Uterus (tissue), 3 donors: ENCODE measurements at regions not wholly inside any gene's neighbourhood (a gene's known extent, or its start where the extent isn't known, plus 50 kb on each side); places are given as distances from the start of the nearest gene placed in this dataset.

ENCODE experiments used
- DNase-seq, 2 donors: peaks; one replicate each; pipeline ENCODE4 v3.0.0-alpha.2; 2019 to 2020
- H3K27ac ChIP-seq, 2 donors: fragments of 200-600 bp; sonication (generic); 1 replicate in 1 of 2; 2 replicates in 1 of 2; pipeline ENCODE4 v1.5.1; 2016 to 2018
- H3K27me3 ChIP-seq, 2 donors: fragments of 200-600 bp; sonication (generic); one replicate each; pipeline ENCODE4 v1.5.1; 2018 to 2019; ENCODE audit warnings: control low read depth in 1 of 2
- H3K36me3 ChIP-seq, 2 donors: fragments of 200-600 bp; sonication (generic); one replicate each; pipeline ENCODE4 v1.5.1; 2019; ENCODE audit warnings: control low read depth in 1 of 2
- H3K4me1 ChIP-seq, 2 donors: fragments of 200-600 bp; sonication (generic); one replicate each; pipeline ENCODE4 v1.5.1; 2018 to 2019; ENCODE audit warnings: control low read depth in 1 of 2
- H3K4me3 ChIP-seq, 2 donors: fragments of 200-600 bp; sonication (generic); 1 replicate in 1 of 2; 2 replicates in 1 of 2; pipeline ENCODE4 v1.5.1; 2018 to 2019; ENCODE audit warnings: mild to moderate bottlenecking in 1 of 2
- H3K9me3 ChIP-seq, 2 donors: fragments of 200-600 bp; sonication (generic); one replicate each; pipeline ENCODE4 v1.5.1; 2019; ENCODE audit warnings: control low read depth in 1 of 2
- POLR2A ChIP-seq, 2 donors: fragments of 450-650 bp; IDR thresholded peaks; one replicate each; pipeline ENCODE4 v1.6.1; 2016; ENCODE audit warnings: antibody characterized with exemption in 2 of 2, mild to moderate bottlenecking in 1 of 2, moderate library complexity in 1 of 2
- intact Hi-C: fragments of 100-400 bp; cut with DNase I; formaldehyde crosslinking; loops from one replicate; pipeline ENCODE4 v1.15.1; 2023; ENCODE audit warnings: low total_unique reads
- TF ChIP-seq, protein P1 (sequence below), 4 experiments: fragments of 200-600 bp in 2 of 4; fragments of 450-650 bp in 2 of 4; sonication (generic) in 2 of 4; IDR thresholded peaks; one replicate each; pipeline ENCODE4 v1.5.1; 2016 to 2019; ENCODE audit warnings: antibody characterized with exemption in 4 of 4, mild to moderate bottlenecking in 2 of 4, moderate library complexity in 1 of 4
- donor health status: DM: yes; HTN: yes; CAD: no.

GRCh38 chr13:51027644-51028043 lies 83.4 kb downstream of the C13orf42 start:
- TF ChIP-seq, protein P1, sequence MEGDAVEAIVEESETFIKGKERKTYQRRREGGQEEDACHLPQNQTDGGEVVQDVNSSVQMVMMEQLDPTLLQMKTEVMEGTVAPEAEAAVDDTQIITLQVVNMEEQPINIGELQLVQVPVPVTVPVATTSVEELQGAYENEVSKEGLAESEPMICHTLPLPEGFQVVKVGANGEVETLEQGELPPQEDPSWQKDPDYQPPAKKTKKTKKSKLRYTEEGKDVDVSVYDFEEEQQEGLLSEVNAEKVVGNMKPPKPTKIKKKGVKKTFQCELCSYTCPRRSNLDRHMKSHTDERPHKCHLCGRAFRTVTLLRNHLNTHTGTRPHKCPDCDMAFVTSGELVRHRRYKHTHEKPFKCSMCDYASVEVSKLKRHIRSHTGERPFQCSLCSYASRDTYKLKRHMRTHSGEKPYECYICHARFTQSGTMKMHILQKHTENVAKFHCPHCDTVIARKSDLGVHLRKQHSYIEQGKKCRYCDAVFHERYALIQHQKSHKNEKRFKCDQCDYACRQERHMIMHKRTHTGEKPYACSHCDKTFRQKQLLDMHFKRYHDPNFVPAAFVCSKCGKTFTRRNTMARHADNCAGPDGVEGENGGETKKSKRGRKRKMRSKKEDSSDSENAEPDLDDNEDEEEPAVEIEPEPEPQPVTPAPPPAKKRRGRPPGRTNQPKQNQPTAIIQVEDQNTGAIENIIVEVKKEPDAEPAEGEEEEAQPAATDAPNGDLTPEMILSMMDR (IDR thresholded peaks at IDR 0.05), result no peak
- TF ChIP-seq POLR2A (IDR thresholded peaks at IDR 0.05), result no peak

GRCh38 chr13:51026016-51026415 lies 85.1 kb downstream of the C13orf42 start:
- intact Hi-C loops, result no loop called here
- no peak for TF ChIP-seq POLR2A (IDR thresholded peaks at IDR 0.05)
- TF ChIP-seq, protein P1 (IDR thresholded peaks at IDR 0.05), result no peak

More at GRCh38 chr13:51027644-51028043, 83.4 kb downstream of the C13orf42 start:
- H3K27ac ChIP-seq, result no peak overlapping the region
- no peak for DNase-seq
- no peaks in the 10 kb centered on the region for H3K36me3 ChIP-seq
- H3K4me1 ChIP-seq, result no peaks in the 10 kb centered on the region
- H3K4me3 ChIP-seq, result no peak overlapping the region
- intact Hi-C loops, result no loop called here
- H3K9me3 ChIP-seq, result no peaks in the 10 kb centered on the region
- no peaks in the 10 kb centered on the region for H3K27me3 ChIP-seq

GRCh38 chr13:51025245-51025905 lies 85.7 kb downstream of the C13orf42 start:
- intact Hi-C loops, result no loop called here
- Histone ChIP-seq H3K27ac (no peak overlapping the region), H3K9me3 (no peaks in the 10 kb centered on the region), H3K36me3 (no peaks in the 10 kb centered on the region), H3K4me1 (no peaks in the 10 kb centered on the region), H3K4me3 (no peak overlapping the region), H3K27me3 (no peaks in the 10 kb centered on the region)
- no peak for TF ChIP-seq POLR2A (IDR thresholded peaks at IDR 0.05)
- no peak for DNase-seq

More at GRCh38 chr13:51026016-51026415, 85.1 kb downstream of the C13orf42 start:
- Histone ChIP-seq H3K9me3 (no peaks in the 10 kb centered on the region), H3K27ac (no peak overlapping the region), H3K4me3 (no peak overlapping the region), H3K4me1 (no peaks in the 10 kb centered on the region), H3K36me3 (no peaks in the 10 kb centered on the region), H3K27me3 (no peaks in the 10 kb centered on the region)
- no peak for DNase-seq

- Histone ChIP-seq H3K9me3 (no peaks in the 10 kb centered on the region), H3K27me3 (no peaks in the 10 kb centered on the region), H3K4me1 (no peaks in the 10 kb centered on the region), H3K36me3 (no peaks in the 10 kb centered on the region), H3K4me3 (no peak overlapping the region), H3K27ac (no peak overlapping the region)
- DNase-seq, result no peak
- intact Hi-C loops, result no loop called here
- TF ChIP-seq, protein P1 (IDR thresholded peaks at IDR 0.05), result no peak
These were observed 89.3 kb downstream of the C13orf42 start for GRCh38 chr13:51021811-51022210.

DNA sequence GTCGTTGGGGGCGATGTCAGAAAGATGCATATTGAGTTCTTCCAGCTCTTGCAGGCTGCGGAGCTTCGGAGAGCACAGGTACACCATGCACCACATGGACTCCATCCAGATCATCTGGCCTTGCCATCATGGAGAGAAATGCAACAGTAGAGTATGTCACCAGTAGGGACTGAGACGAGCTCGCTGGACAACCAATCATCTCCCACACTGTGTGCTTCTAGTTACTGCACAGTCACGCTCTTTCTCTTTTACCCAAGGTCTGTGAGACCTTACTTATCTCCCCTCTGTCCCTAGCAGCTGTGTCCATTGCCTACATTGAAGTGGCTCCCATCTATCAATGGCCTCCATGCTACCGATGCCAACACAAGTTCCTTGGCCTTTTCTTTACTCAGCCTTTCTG lies 90.5 kb downstream of the C13orf42 start:
- H3K4me1 ChIP-seq, result no peaks in the 10 kb centered on the region
- no peak overlapping the region for H3K4me3 ChIP-seq
- TF ChIP-seq POLR2A (IDR thresholded peaks at IDR 0.05), result no peak
- TF ChIP-seq, protein P1 (IDR thresholded peaks at IDR 0.05), result no peak
- H3K9me3 ChIP-seq, result no peaks in the 10 kb centered on the region
- no peak overlapping the region for H3K27ac ChIP-seq
- no peak for DNase-seq
- no peaks in the 10 kb centered on the region for H3K36me3 ChIP-seq
- H3K27me3 ChIP-seq, result no peaks in the 10 kb centered on the region
- intact Hi-C loops, result no loop called here

DNA sequence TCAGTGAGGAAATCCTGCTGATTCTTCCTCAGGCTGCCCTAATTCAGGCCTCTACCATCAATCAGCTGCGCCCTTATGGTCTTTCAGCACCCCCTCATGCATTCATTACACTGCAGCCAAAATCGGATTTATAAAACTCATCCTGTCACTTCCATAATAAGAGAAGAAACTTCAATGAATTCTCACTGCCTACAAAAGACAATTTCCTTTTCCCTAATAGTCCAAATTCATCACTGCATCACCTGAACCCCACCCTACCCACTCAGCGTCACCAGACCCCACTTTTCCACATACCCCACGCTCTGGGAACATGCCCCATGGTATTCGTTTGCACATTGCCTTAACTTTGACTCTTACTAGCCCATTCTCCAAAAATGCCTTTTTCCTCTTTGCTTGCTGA lies 92.0 kb downstream of the C13orf42 start:
- Histone ChIP-seq H3K4me1 (no peaks in the 10 kb centered on the region), H3K4me3 (no peak overlapping the region), H3K27ac (no peak overlapping the region), H3K9me3 (no peaks in the 10 kb centered on the region), H3K36me3 (no peaks in the 10 kb centered on the region), H3K27me3 (no peaks in the 10 kb centered on the region)
- intact Hi-C loops, result no loop called here
- TF ChIP-seq, protein P1 (IDR thresholded peaks at IDR 0.05), result no peak
- no peak for TF ChIP-seq POLR2A (IDR thresholded peaks at IDR 0.05)
- DNase-seq, result no peak
